ENCODE measurements at regions not wholly inside any gene's neighbourhood (a gene's known extent, or its start where the extent isn't known, plus 50 kb on each side); places are given as distances from the start of the nearest gene placed in this dataset.

DNA sequence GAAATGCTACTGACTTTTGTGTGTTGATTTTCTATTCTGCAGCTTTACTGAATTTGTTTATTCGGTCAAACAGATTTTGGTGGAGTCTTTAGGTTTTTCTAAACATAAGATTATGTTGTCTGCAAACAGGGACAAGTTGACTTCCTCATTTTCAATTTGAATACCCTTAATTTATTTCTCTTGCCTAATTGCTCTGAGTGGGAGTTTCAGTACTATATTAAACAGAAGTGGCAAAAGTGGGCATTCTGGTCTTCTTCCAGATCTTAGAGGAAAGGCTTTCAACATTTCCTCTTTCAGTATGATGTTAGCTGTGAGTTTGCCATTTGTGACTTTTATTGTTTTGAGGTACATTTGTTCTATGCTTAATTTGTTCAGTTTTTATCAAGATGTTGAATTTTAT is 268.5 kb downstream of the WNT5A start:
- DNase-seq, result no peak

DNA sequence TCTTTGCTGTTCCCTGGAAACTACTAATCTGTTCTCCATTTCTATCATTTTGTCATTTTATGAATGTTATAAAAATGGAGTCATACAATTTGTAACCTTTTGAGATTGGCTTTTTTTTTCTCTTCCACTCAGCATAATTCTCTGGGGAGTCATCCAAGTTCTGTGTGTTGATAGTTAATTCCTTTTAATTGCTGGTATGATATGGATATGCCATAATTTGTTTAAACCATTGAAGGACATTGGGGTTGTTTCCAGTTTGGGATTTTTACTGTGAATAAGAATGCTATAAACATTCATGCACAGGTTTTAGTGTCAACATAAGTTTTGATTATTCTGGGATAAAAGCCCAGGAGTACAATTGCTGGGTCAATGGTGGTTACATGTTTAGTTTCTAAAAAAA is 279.4 kb downstream of the WNT5A start:
- DNase-seq, result no peak

DNA sequence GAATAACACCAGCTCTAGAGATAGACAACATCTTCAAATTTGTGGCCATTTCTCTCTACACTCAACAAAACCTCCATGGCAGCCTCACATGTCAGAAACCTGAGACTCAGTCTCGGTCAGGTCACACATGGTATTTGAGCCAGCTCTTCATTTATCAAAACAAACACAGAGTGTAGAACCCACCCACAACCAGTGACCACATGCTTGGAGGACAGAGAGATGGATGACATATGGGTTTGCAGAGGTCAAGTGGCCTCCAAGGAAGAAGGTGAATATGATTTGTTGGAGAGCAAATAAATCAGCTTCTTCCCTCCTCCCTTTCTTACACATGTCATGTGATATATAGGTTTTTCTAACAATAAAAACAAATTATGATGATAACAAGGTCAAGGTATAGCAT is 278.1 kb upstream of the LRTM1 start:
- no peak for DNase-seq

- no peak for DNase-seq
Observed at GRCh38 chr3:55204417-55204816, 276.6 kb upstream of the LRTM1 start.

GRCh38 chr3:55203546-55203945 is 275.7 kb upstream of the LRTM1 start:
- DNase-seq, result no peak

DNA sequence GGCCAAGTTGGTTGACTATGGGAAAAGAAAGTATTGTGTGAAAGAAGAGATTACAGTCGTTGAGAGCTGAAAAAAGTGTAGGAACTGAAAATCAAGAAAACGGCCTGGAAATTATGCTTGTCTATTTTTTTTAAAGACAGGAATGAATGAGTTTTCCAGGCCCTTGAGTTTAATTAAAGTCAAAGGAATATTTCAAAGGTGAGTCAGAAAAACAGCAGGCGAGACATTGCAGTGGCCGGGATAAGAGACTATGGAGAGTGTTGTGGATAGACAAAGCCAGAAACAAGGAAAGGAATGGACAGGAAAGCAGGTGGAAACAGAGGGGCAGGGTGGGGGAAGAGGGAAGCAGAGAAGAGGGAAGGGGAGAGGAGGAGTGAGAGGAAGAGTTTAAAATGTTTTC is 275.1 kb upstream of the LRTM1 start:
- no peak for DNase-seq

DNA sequence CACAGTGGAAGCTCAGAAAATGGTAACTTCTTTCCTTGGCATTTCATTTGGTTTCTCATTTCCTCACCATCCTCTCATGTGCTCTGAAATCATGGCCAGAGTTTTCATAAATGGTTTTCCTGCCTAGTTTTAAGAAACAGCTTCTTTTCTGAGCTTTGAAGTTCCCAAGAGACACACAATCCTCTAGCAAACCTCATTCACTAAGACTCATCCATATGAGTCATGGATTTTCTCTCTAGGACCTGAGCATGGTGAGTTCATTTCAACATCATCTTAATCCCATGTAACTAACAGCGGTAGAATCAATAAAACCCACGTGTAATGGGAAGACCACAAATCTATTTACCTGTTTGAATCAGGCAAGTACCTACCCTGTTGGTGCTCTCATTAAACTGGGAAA is 274.5 kb upstream of the LRTM1 start:
- no peak for DNase-seq

- no peak for DNase-seq
Observed at GRCh38 chr3:55201779-55202178, 273.9 kb upstream of the LRTM1 start.

- no peak for DNase-seq
Observed at GRCh38 chr3:55200906-55201305, 273.0 kb upstream of the LRTM1 start.

DNA sequence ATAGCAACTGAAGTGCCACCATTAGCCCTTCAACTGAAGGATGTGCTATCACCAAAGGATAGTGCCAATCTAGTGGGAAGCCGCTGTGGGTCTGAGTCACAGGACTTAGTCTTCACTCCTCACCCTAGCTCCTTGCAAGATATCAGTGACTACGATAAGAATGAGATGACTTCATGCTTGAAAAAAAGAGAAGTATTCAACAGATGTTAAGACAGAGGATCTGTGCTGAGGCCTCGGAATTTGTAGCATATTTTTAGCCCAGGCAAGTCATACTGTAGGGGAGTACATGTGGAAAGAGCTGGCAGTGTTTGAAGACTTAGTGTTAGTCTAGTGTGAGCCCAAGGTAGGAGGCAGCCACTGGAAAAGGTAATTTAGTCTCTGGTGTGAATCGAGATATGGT is 270.7 kb upstream of the LRTM1 start:
- DNase-seq, result no peak

GRCh38 chr3:55197021-55197420 is 269.2 kb upstream of the LRTM1 start:
- DNase-seq, result no peak

DNA sequence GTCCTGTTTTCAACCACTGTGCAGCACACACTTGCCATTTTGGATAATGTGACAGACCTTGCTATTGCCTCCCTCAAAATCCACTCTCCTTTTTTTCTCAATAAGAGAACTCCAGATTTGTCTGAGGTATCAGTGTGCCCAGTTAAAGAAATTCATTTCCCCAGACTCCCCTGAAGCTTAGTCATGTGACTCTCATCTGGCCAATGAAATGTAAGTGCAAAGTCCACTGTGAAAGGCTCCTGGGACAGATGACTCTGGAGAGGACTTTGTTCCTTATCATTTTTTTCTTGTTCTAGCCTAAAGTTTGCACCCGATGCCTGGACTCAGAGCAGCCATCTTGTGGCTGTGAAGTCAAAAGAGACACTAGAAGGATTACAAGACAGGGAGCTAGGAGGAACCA is 268.6 kb upstream of the LRTM1 start:
- DNase-seq, result no peak

- DNase-seq, result no peak
Observed at GRCh38 chr3:55194376-55194775, 266.5 kb upstream of the LRTM1 start.

DNA sequence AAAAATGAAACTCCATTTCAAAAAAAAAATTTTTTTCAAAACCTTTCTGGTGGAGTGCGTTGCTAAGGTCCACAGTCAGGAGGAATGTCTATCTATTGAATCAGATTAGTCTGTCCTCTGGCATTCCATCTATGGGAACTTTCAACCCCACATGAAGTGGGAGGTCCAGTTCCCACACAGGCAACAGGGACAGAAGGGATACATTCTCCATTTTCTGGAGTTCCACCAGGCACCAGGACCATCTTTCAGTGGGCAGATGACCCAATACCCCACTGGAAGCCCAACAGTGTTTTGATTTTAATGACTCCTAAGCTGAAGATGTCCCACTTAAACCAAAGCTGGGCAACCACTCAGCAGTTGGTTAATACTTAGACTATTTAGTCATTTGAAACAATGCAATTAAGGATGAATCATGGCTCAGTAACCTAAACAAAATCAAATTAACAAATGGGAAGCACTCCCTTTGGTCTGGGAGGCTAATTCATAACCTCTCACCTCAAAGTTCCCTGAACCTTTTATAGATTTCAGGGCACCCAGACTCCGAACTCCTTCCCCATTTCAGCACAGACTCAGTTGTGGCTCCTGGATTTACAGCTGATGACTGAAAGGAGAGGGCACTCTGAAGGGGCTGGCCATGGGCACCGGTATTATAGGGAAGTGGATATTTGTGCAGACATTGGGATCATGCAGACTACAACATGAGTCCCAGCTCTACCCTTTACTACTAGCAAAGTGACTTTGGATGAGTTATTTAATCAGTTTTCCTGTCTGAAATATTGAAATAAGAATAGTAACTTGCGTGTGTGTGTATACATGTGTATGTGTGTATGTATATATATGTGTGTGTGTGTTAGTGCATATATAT is 264.3 kb upstream of the LRTM1 start:
- DNase-seq, result no peak

DNA sequence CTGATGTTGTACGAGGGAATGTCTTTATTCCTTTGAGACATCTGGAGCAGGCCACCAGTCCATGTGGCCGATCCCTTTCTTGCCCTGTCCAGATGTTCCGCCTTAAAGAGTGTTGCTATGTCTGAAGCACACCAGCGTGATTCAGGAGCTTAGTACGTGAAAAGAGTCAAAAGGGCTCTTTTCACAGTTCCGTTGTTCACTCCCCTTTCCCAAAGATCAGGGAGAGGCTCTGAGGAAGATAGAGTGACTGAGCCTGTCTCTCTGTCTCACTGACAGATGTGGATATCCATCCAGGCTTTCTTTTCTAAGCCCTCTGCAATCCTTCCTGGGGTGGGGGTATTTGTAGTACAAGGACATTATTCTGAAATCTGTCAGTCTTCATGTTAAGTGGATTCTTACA is 262.5 kb upstream of the LRTM1 start:
- DNase-seq, result no peak

DNA sequence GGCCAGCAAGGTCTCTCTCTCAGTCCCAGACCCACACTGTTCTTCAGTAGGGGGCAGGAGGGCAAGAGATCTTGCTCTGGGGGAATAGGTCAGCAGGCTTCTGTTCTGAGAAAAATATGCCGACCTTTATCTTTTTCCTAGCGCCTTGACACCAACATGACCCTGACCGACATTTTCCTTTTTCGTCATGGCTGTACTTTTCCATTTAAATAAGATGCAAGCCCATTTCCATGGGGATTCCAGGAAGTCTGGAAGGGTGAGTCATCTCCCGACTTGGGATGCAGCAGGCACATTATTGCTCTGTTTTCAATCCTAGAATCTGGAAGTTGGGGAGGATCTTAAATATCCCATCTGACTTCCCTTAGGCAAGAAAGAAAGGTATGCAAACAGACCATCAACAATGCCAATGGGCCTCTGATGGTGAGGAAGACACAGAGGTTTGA is 261.5 kb upstream of the LRTM1 start:
- no peak for DNase-seq

DNA sequence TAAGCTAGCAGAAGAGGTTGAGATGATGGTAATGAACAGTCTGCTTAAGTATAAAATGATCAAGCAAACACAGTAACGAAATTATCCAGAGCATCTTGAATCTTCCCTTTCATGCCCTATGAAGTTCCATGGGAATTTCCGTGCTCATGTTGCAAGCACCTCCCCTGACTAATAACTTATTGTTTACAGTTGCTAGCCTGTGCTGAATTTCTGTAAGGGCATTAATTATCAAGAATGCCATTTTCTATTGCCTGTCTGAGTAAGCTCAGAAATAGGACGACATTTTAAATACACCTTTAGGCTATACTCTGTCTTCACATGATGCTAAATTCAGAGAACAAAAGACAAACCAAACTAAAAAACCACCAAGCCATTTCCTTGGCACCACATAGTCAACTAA is 257.5 kb upstream of the LRTM1 start:
- no peak for DNase-seq

GRCh38 chr3:55183201-55183600 is 255.3 kb upstream of the LRTM1 start:
- no peak for DNase-seq

GRCh38 chr3:55180936-55181535 is 253.2 kb upstream of the LRTM1 start:
- DNase-seq, result no peak

- no peak for DNase-seq
Observed at GRCh38 chr3:55180161-55180560, 252.3 kb upstream of the LRTM1 start.

DNA sequence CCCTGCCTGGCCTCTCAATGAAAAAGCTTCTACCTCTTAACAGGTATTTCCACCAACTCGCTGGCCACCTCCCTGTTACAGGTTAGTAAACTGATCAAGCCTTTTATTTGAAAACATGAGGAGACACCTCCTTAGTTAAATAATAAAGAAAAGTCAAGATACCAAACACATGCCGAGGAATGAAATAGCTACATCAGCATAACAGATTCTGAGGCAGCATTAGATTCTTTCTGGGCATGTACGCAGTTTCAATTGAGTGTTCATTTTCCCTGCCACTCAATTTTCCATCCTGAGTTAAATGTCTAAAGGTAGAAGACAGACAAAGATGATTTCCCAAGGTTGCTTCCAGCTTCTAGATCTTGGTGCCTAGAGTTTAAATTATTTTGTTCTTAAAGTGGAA is 250.5 kb upstream of the LRTM1 start:
- DNase-seq, result no peak

DNA sequence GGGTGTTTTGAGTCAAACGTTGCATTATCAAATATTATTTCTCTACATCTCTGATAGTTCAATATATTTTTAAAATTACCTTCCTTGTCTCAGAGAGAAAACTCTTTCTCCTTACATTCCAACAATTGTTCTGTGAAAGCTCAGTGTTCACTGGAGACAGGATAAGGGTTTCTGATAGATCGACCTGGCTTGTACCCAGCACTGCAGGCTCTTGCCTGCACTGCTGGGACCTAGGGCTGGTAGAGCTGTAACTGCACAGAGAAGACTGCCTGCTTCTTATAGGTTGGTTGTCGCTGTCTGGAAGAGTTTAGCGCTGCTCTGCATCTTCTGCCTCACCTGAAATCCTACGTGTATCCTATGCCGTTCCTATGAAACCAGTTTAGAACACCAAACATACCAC is 249.9 kb upstream of the LRTM1 start:
- DNase-seq, result no peak

- no peak for DNase-seq
Observed at GRCh38 chr3:55175423-55175822, 247.6 kb upstream of the LRTM1 start.

GRCh38 chr3:55174747-55175146 is 246.9 kb upstream of the LRTM1 start:
- DNase-seq, result no peak

DNA sequence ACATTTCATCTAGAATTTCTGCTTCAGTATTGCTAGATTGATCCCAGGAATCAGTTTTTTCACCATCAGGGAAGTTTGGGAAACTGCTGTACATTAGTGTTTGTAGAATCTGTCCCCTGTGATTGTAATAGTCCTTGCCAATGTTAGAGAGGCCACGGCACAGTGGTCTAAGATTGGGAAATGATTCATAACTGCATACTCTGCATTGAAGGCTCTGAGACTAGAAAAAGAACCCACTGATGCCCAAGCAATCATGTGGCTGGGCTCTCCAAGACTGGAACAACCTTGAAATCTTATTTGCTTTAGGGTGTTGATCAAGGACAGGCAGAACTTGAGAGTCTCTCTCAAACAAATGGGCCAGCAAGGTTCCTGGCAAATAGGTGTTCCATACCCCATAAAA is 245.6 kb upstream of the LRTM1 start:
- no peak for DNase-seq

Data from NCI-H774 (cell line).